SK-N-SH (cell line): ENCODE measurements at regions not wholly inside any gene's neighbourhood (a gene's known extent, or its start where the extent isn't known, plus 50 kb on each side); places are given as distances from the start of the nearest gene placed in this dataset.
A peak's percentile ranks its signal among the peaks of the same experiment; 100 is the strongest.

ENCODE experiments used
- CTCF ChIA-PET: fragments of 300-600, 350-600 bp; formaldehyde crosslinking; extraction: SDS; loops from one replicate; lab custom pipeline; 2021; lab: Yijun Ruan, JAX
- POLR2A ChIA-PET: fragments of 350-600 bp; sonication (Branson Sonifier 250); formaldehyde crosslinking; extraction: SDS; loops from one replicate; lab custom pipeline; 2020; ENCODE audit warnings: antibody characterized with exemption, inconsistent platforms; lab: Yijun Ruan, JAX
- DNase-seq: peaks from one replicate; pipeline ENCODE4 v3.0.0; 2012
- H2AFZ ChIP-seq: fragments of 200-600 bp; sonication (generic); 2 replicates; pipeline ENCODE4 v1.8.1; 2016; ENCODE audit warnings: antibody characterized with exemption, mild to moderate bottlenecking, low read depth
- H3F3A ChIP-seq: fragments of 200-600 bp; sonication (generic); replicated peaks from 2 replicates; pipeline ENCODE3; 2016; ENCODE audit warnings: antibody characterized with exemption, mild to moderate bottlenecking; ENCODE audit not compliant: insufficient read depth
- H3K27ac ChIP-seq, 2 experiments: fragments of 200-500 bp in 1 of 2; fragments of 200-600 bp in 1 of 2; sonication (Bioruptor generic) in 1 of 2; sonication (generic), shearing (Covaris generic) in 1 of 2; 2 replicates each; pipeline versions ENCODE4 v1.5.1 to v1.6.1; 2014 to 2016; ENCODE audit warnings: low read depth in 2 of 2, inconsistent platforms in 1 of 2, low read length in 1 of 2, mild to moderate bottlenecking in 1 of 2, mixed read lengths in 1 of 2
- H3K27me3 ChIP-seq: fragments of 200-600 bp; sonication (generic), shearing (Covaris generic); 2 replicates; pipeline ENCODE4 v1.6.1; 2016; ENCODE audit warnings: mixed run types; ENCODE audit not compliant: insufficient read depth
- H3K36me3 ChIP-seq, 2 experiments: fragments of 200-500 bp in 1 of 2; fragments of 200-600 bp in 1 of 2; sonication (Bioruptor generic) in 1 of 2; sonication (generic) in 1 of 2; replicated peaks in 1 of 2; 2 replicates each; pipeline versions ENCODE3 to v1.5.1; 2014 to 2016; ENCODE audit warnings: low read length in 1 of 2, mild to moderate bottlenecking in 1 of 2; ENCODE audit not compliant: insufficient read depth in 2 of 2, control insufficient read depth in 1 of 2
- H3K4me1 ChIP-seq, 2 experiments: fragments of 200-500 bp in 1 of 2; fragments of 200-600 bp in 1 of 2; sonication (Bioruptor generic) in 1 of 2; sonication (generic), shearing (Covaris generic) in 1 of 2; 2 replicates each; pipeline versions ENCODE4 v1.5.1 to v1.6.1; 2014 to 2016; ENCODE audit warnings: low read depth in 1 of 2, low read length in 1 of 2, mixed run types in 1 of 2; ENCODE audit not compliant: insufficient read depth in 2 of 2, control insufficient read depth in 1 of 2
- H3K4me2 ChIP-seq: fragments of 200-600 bp; sonication (generic), shearing (Covaris generic); 2 replicates; pipeline ENCODE4 v1.6.1; 2017; ENCODE audit warnings: mixed run types
- H3K4me3 ChIP-seq, 2 experiments: fragments of 200-500 bp in 1 of 2; fragments of 200-600 bp in 1 of 2; sonication (Bioruptor generic) in 1 of 2; sonication (generic), shearing (Covaris generic) in 1 of 2; 2 replicates each; pipeline versions ENCODE4 v1.5.1 to v1.8.1; 2014 to 2016; ENCODE audit warnings: low read depth in 2 of 2, inconsistent platforms in 1 of 2, low read length in 1 of 2, mild to moderate bottlenecking in 1 of 2, mixed read lengths in 1 of 2, moderate library complexity in 1 of 2
- H3K79me2 ChIP-seq: fragments of 200-600 bp; sonication (generic); 2 replicates; pipeline ENCODE4 v1.8.1; 2017; ENCODE audit warnings: mild to moderate bottlenecking; ENCODE audit not compliant: insufficient read depth
- H3K9ac ChIP-seq: fragments of 200-600 bp; sonication (generic); 2 replicates; pipeline ENCODE4 v1.6.1; 2017; ENCODE audit warnings: mixed run types
- H3K9me2 ChIP-seq: fragments of 200-600 bp; sonication (generic); 2 replicates; pipeline ENCODE4 v1.6.1; 2017; ENCODE audit warnings: mixed run types
- H3K9me3 ChIP-seq: fragments of 200-600 bp; sonication (generic); 2 replicates; pipeline ENCODE4 v1.6.1; 2017; ENCODE audit warnings: mixed run types, mild to moderate bottlenecking, moderate library complexity
- H4K20me1 ChIP-seq: fragments of 200-600 bp; sonication (generic); 2 replicates; pipeline ENCODE4 v1.6.1; 2017; ENCODE audit warnings: mild to moderate bottlenecking, mixed run types; ENCODE audit not compliant: insufficient read depth
- CHD2 ChIP-seq: fragments of 150-350 bp; IDR thresholded peaks from 2 replicates; pipeline ENCODE4 v1.6.1; 2018; ENCODE audit warnings: low read length; ENCODE audit not compliant: partially characterized antibody
- ELF1 ChIP-seq: IDR thresholded peaks from 2 replicates; pipeline ENCODE4 v1.4.0; 2012
- EP300 ChIP-seq, 2 experiments: IDR thresholded peaks; 2 replicates each; pipeline versions ENCODE4 v1.4.0 to v1.6.1; 2012; ENCODE audit warnings: borderline replicate concordance in 1 of 2, low read depth in 1 of 2, low read length in 1 of 2
- FOSL2 ChIP-seq: IDR thresholded peaks from 2 replicates; pipeline ENCODE4 v1.4.0; 2012; ENCODE audit warnings: low read depth, mild to moderate bottlenecking, moderate library complexity, borderline replicate concordance
- FOXJ3 ChIP-seq: sonication (generic); formaldehyde crosslinking; IDR thresholded peaks from 2 replicates; pipeline ENCODE4 v1.5.1; 2020; ENCODE audit warnings: mild to moderate bottlenecking, missing genetic modification reagents
- FOXM1 ChIP-seq: IDR thresholded peaks from 2 replicates; pipeline ENCODE4 v1.4.0; 2012; ENCODE audit warnings: low read depth, mild to moderate bottlenecking
- GABPA ChIP-seq: IDR thresholded peaks from 2 replicates; pipeline ENCODE4 v1.4.0; 2012; ENCODE audit warnings: low read depth, mild to moderate bottlenecking
- GATA2 ChIP-seq: sonication (generic); formaldehyde crosslinking; IDR thresholded peaks from 2 replicates; pipeline ENCODE4 v1.5.0; 2020; ENCODE audit warnings: mild to moderate bottlenecking, missing genetic modification reagents
- JUND ChIP-seq: IDR thresholded peaks from 2 replicates; pipeline ENCODE4 v1.4.0; 2012
- MEF2A ChIP-seq: IDR thresholded peaks from 2 replicates; pipeline ENCODE4 v1.4.0; 2012; ENCODE audit warnings: low read depth, borderline replicate concordance
- MXI1 ChIP-seq: IDR thresholded peaks from 2 replicates; pipeline ENCODE4 v1.6.1; 2012; ENCODE audit warnings: mild to moderate bottlenecking, low read depth, low read length, improper control_type of control experiment
- NFIC ChIP-seq: IDR thresholded peaks from 2 replicates; pipeline ENCODE4 v1.4.0; 2012; ENCODE audit warnings: borderline replicate concordance
- NRF1 ChIP-seq: IDR thresholded peaks from 2 replicates; pipeline ENCODE4 v1.6.1; 2012; ENCODE audit warnings: low read depth, mild to moderate bottlenecking, low read length
- PBX3 ChIP-seq: IDR thresholded peaks from 2 replicates; pipeline ENCODE4; 2012
- RAD21 ChIP-seq: IDR thresholded peaks from 2 replicates; pipeline ENCODE4 v1.6.1; 2012; ENCODE audit warnings: mild to moderate bottlenecking, low read length
- RCOR1 ChIP-seq: fragments of 150-350 bp; IDR thresholded peaks from 2 replicates; pipeline ENCODE4 v1.6.1; 2017; ENCODE audit warnings: antibody characterized with exemption, low read length
- SIN3A ChIP-seq: IDR thresholded peaks from 2 replicates; pipeline ENCODE4 v1.6.1; 2012; ENCODE audit warnings: low read depth, mild to moderate bottlenecking, low read length, moderate library complexity, borderline replicate concordance
- YY1 ChIP-seq: IDR thresholded peaks from 2 replicates; pipeline ENCODE4 v1.4.0; 2012; ENCODE audit warnings: low read depth, mild to moderate bottlenecking
- WGBS: methylation state at CpG from one replicate; pipeline ENCODE4 v1.1.6; 2017; ENCODE audit warnings: low lambda C conversion rate; 5-methylcytosine and 5-hydroxymethylcytosine counted together
- TF ChIP-seq, protein P1 (sequence below): fragments of 150-350 bp; IDR thresholded peaks from 2 replicates; pipeline ENCODE4 v1.6.1; 2017; ENCODE audit warnings: antibody characterized with exemption, low read length, low read depth, borderline replicate concordance

GRCh38 chr4:141926406-141926805 lies 290.0 kb downstream of the IL15 start:
- Histone ChIP-seq H3K27me3 (no peaks in the 10 kb centered on the region), H4K20me1 (no peaks in the 10 kb centered on the region), H3F3A (no peaks in the 10 kb centered on the region), H3K36me3 (no peaks in the 10 kb centered on the region), H3K27ac (peak overlapping the region in 1 of 2 experiments; percentile 75; a peak in 2 of 4 replicates), H3K9me3 (no peaks in the 10 kb centered on the region), H2AFZ (no peak overlapping the region), H3K4me3 (no peak overlapping the region), H3K4me2 (no peak overlapping the region), H3K79me2 (no peaks in the 10 kb centered on the region; the same call in 1 of the 2 replicates), H3K4me1 (peaks cover 0 to 8% of the 10 kb centered on the region in 2 experiments; a peak in 2 of 4 replicates), H3K9me2 (no peaks in the 10 kb centered on the region), H3K9ac (no peak overlapping the region)
- CTCF ChIA-PET, result interaction anchor here (1.0 to 2.0 kb wide), 3 partner anchors 13 to 581 kb away, joined by 3 to 5 read pairs (median 4); no protein-coding TSS in a partner anchor
- TF ChIP-seq PBX3 (no peak), EP300 (IDR thresholded peaks at IDR 0.05; ENCODE audit: borderline replicate concordance in 1 of 2, low read depth in 1 of 2, low read length in 1 of 2) (peak in 1 of 2 experiments; percentile 95; a peak in 2 of 4 replicates), CHD2 (peak; percentile 63), JUND (no peak), NRF1 (no peak), RCOR1 (peak; percentile 93), NFIC (no peak), MEF2A (no peak), GATA2 (CRISPR knock-in tag) (peak; percentile 91), FOXM1 (no peak), ELF1 (no peak), RAD21 (0 out of 2 replicates have a peak, but pooled peaks have one; percentile 3), MXI1 (0 out of 2 replicates have a peak, but pooled peaks have one; percentile 11), FOXJ3 (CRISPR knock-in tag) (0 out of 2 replicates have a peak, but pooled peaks have one; percentile 18), YY1 (no peak)
- DNase-seq, result peak; percentile 56
- 0% methylated on average over 1 of the region's 1 CpG for WGBS
- POLR2A ChIA-PET, result no interaction called here

DNA sequence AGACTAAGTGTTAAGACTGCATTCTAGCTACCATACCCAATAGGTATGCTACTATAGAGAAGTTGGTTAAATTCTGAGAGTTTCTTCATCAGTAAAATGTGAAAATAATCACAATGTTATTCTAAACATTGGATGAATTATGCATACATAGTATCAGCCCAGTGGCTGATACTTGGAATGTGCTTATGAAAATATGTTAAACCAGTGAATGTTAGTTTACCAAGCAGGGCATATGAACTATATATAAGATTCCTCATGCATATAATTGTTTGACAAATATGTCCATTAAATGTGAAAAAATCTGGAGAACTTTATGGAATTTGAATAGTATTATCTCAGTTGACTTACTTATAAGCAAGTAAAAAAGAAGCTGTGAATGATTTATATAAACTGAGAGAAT lies 296.1 kb downstream of the IL15 start:
- H3K4me1 ChIP-seq, result no peaks in the 10 kb centered on the region; a peak in 1 of 4 replicates
- no peak for DNase-seq
- H3K27me3 ChIP-seq, result no peaks in the 10 kb centered on the region
- H3K9me2 ChIP-seq, result no peaks in the 10 kb centered on the region
- no peak overlapping the region for H3K9ac ChIP-seq
- H3K79me2 ChIP-seq, result no peaks in the 10 kb centered on the region; the same call in 1 of the 2 replicates
- H3K4me2 ChIP-seq, result no peak overlapping the region
- TF ChIP-seq GABPA (no peak), EP300 (IDR thresholded peaks at IDR 0.05; ENCODE audit: borderline replicate concordance in 1 of 2, low read depth in 1 of 2, low read length in 1 of 2) (no peak), ELF1 (no peak), MXI1 (no peak), FOSL2 (no peak), SIN3A (no peak), MEF2A (no peak), GATA2 (CRISPR knock-in tag) (no peak)
- TF ChIP-seq, protein P1, sequence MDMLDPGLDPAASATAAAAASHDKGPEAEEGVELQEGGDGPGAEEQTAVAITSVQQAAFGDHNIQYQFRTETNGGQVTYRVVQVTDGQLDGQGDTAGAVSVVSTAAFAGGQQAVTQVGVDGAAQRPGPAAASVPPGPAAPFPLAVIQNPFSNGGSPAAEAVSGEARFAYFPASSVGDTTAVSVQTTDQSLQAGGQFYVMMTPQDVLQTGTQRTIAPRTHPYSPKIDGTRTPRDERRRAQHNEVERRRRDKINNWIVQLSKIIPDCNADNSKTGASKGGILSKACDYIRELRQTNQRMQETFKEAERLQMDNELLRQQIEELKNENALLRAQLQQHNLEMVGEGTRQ, result no peak
- no peaks in the 10 kb centered on the region for H4K20me1 ChIP-seq
- H3K9me3 ChIP-seq, result no peaks in the 10 kb centered on the region
- CTCF ChIA-PET, result no interaction called here
- no peaks in the 10 kb centered on the region for H3K36me3 ChIP-seq
- POLR2A ChIA-PET, result no interaction called here
- H3K4me3 ChIP-seq, result no peak overlapping the region
- H2AFZ ChIP-seq, result no peak overlapping the region
- no peaks in the 10 kb centered on the region for H3F3A ChIP-seq
- no peak overlapping the region for H3K27ac ChIP-seq
